Mammary epithelial cell (primary cell): ENCODE measurements at regions not wholly inside any gene's neighbourhood (a gene's known extent, or its start where the extent isn't known, plus 50 kb on each side); places are given as distances from the start of the nearest gene placed in this dataset.

Experiments
- CTCF ChIP-seq, 2 donors: IDR thresholded peaks in 1 of 2; conservative IDR thresholded peaks in 1 of 2; 2 replicates each; pipeline ENCODE4 v1.5.1; 2011 to 2012; ENCODE audit warnings: inconsistent platforms in 2 of 2, low read length in 2 of 2, mild to moderate bottlenecking in 2 of 2, control low read depth in 1 of 2, low read depth in 1 of 2; ENCODE audit not compliant: insufficient read depth in 1 of 2; ENCODE audit errors: extremely low read depth in 1 of 2
- EZH2 ChIP-seq: IDR thresholded peaks from 2 replicates; pipeline ENCODE4 v1.6.1; 2012; ENCODE audit warnings: low read length, inconsistent platforms, borderline replicate concordance

- TF ChIP-seq EZH2 (no peak), CTCF (conservative IDR thresholded peaks at IDR 0.05 in 1 of 2, IDR thresholded peaks at IDR 0.05 in 1 of 2; ENCODE audit: extremely low read depth in 1 of 2, insufficient read depth in 1 of 2, low read depth in 1 of 2, low read length in 2 of 2) (no peak)
Observed at GRCh38 chr5:98602534-98603112, 170.8 kb upstream of the RGMB start.
